ENCODE measurements at regions not wholly inside any gene's neighbourhood (a gene's known extent, or its start where the extent isn't known, plus 50 kb on each side); places are given as distances from the start of the nearest gene placed in this dataset.

GRCh38 chr10:6778992-6779701 lies 199.1 kb upstream of the PRKCQ start:
- TF ChIP-seq CTCF (IDR thresholded peaks at IDR 0.05 in 8 of 11, conservative IDR thresholded peaks at IDR 0.05 in 3 of 11): no peak
- no peak for TF ChIP-seq POLR2A (IDR thresholded peaks at IDR 0.05)
- no peak for TF ChIP-seq POLR2AphosphoS5 (IDR thresholded peaks at IDR 0.05)
